Kidney (tissue), 13 donors: ENCODE measurements at regions not wholly inside any gene's neighbourhood (a gene's known extent, or its start where the extent isn't known, plus 50 kb on each side); places are given as distances from the start of the nearest gene placed in this dataset.

ENCODE experiments used
- DNase-seq, 5 donors: peaks; one replicate each; pipeline ENCODE4 v3.0.0-alpha.2; 2013 to 2020
- FAIRE-seq: peaks from 2 replicates; lab custom pipeline; 2012; peaks lifted over from hg19 to GRCh38; lab: Jason Lieb, UNC
- H3K27ac ChIP-seq, 2 donors: one replicate each; pipeline ENCODE4 v1.7.0; 2013; ENCODE audit warnings: low read depth in 2 of 2, low read length in 2 of 2, inconsistent platforms in 1 of 2
- H3K27me3 ChIP-seq: one replicate; pipeline ENCODE4 v1.7.1; 2013; ENCODE audit warnings: low read length, inconsistent platforms; ENCODE audit not compliant: control insufficient read depth, insufficient read depth
- H3K36me3 ChIP-seq, 3 donors: one replicate each; pipeline versions ENCODE4 v1.7.0 to v1.7.1; 2013; ENCODE audit warnings: low read length in 3 of 3, control low read depth in 1 of 3, inconsistent platforms in 1 of 3; ENCODE audit not compliant: insufficient read depth in 3 of 3, control insufficient read depth in 2 of 3
- H3K4me1 ChIP-seq, 3 donors: one replicate each; pipeline versions ENCODE4 v1.7.0 to v1.7.1; 2013; ENCODE audit warnings: low read length in 3 of 3, inconsistent platforms in 1 of 3, low read depth in 1 of 3; ENCODE audit not compliant: control insufficient read depth in 2 of 3, insufficient read depth in 2 of 3
- H3K4me3 ChIP-seq, 3 donors: one replicate each; pipeline versions ENCODE4 v1.7.0 to v1.8.1; 2013; ENCODE audit warnings: low read length in 3 of 3, control low read depth in 1 of 3, inconsistent platforms in 1 of 3
- H3K9ac ChIP-seq, 3 donors: one replicate each; pipeline versions ENCODE4 v1.7.0 to v1.7.1; 2013; ENCODE audit warnings: low read length in 3 of 3, control low read depth in 1 of 3, inconsistent platforms in 1 of 3
- H3K9me3 ChIP-seq, 3 donors: one replicate each; pipeline versions ENCODE4 v1.7.0 to v1.7.1; 2013; ENCODE audit warnings: low read length in 3 of 3, control low read depth in 1 of 3, inconsistent platforms in 1 of 3; ENCODE audit not compliant: control insufficient read depth in 2 of 3, insufficient read depth in 1 of 3
- CTCF ChIP-seq: IDR thresholded peaks from 3 replicates; pipeline ENCODE4 v1.5.1; 2012; ENCODE audit warnings: mild to moderate bottlenecking, moderate library complexity, borderline replicate concordance; ENCODE audit not compliant: insufficient read depth; ENCODE audit errors: extremely low read depth
- intact Hi-C: fragments of 100-400 bp; cut with DNase I; formaldehyde crosslinking; loops from one replicate; pipeline ENCODE4 v1.11.1; 2022
- donor health status: control.
- donor health status: control.
- donor health status: control.
- donor health status: control.
- donor health status: control.
- donor health status: DM: yes; HTN: yes; CAD: no.
- donor health status: Normal renal cell carcinoma (clear cell type).

- H3K9ac ChIP-seq, result no peak overlapping the region
- DNase-seq (no peak), FAIRE-seq (no peak)
- no peaks in the 10 kb centered on the region for H3K27me3 ChIP-seq
- no peaks in the 10 kb centered on the region for H3K9me3 ChIP-seq
- intact Hi-C loops, result no loop called here
- H3K4me1 ChIP-seq, result no peaks in the 10 kb centered on the region
- no peaks in the 10 kb centered on the region for H3K36me3 ChIP-seq
- TF ChIP-seq CTCF, result no peak
- no peak overlapping the region for H3K27ac ChIP-seq
- H3K4me3 ChIP-seq, result no peak overlapping the region
Measured at GRCh38 chr11:13850231-13851005, 112.1 kb upstream of the SPON1 start.

- Histone ChIP-seq H3K9ac (no peak overlapping the region), H3K27ac (no peak overlapping the region), H3K27me3 (no peaks in the 10 kb centered on the region), H3K4me3 (no peak overlapping the region), H3K9me3 (no peaks in the 10 kb centered on the region), H3K4me1 (no peaks in the 10 kb centered on the region), H3K36me3 (no peaks in the 10 kb centered on the region)
- DNase-seq (no peak), FAIRE-seq (no peak)
- TF ChIP-seq CTCF, result no peak
- intact Hi-C loops, result no loop called here
Measured at GRCh38 chr11:13851691-13852090, 110.8 kb upstream of the SPON1 start.

- H3K4me3 ChIP-seq, result no peak overlapping the region
- no peak overlapping the region for H3K9ac ChIP-seq
- H3K36me3 ChIP-seq, result no peaks in the 10 kb centered on the region
- FAIRE-seq (no peak), DNase-seq (no peak)
- H3K27me3 ChIP-seq, result no peaks in the 10 kb centered on the region
- H3K9me3 ChIP-seq, result no peaks in the 10 kb centered on the region
- intact Hi-C loops, result no loop called here
- H3K27ac ChIP-seq, result no peak overlapping the region
- no peak for TF ChIP-seq CTCF
- no peaks in the 10 kb centered on the region for H3K4me1 ChIP-seq
Measured at GRCh38 chr11:13852481-13852880, 110.0 kb upstream of the SPON1 start.
